ENCODE measurements at regions not wholly inside any gene's neighbourhood (a gene's known extent, or its start where the extent isn't known, plus 50 kb on each side); places are given as distances from the start of the nearest gene placed in this dataset.

DNA sequence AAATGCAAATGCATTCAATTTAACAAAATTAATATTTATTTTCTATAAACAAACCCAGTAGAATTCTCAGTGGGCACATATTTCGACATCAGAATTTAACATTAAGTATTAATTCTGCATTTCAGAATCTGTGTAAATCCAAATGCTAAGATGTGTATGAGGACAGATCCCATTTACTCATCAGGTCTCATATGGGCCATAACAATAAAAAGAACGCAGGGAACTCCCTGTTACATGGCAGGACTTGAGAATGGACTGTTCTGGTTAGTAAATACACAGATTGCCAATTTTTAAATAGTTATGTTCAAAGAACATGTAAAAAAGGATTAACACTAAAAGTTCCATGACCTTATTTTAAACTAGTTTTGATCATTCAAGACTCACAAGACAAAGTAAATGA, 104.0 kb downstream of the SLC30A10 start:
- TF ChIP-seq YY1 (IDR thresholded peaks at IDR 0.05; ENCODE audit: insufficient read depth, insufficient read length), result no peak
- TF ChIP-seq SUZ12 (IDR thresholded peaks at IDR 0.05; ENCODE audit: extremely low read depth, insufficient read depth, insufficient read length), result no peak
